HAP-1 (cell line): ENCODE measurements at regions not wholly inside any gene's neighbourhood (a gene's known extent, or its start where the extent isn't known, plus 50 kb on each side); places are given as distances from the start of the nearest gene placed in this dataset.

Source experiments
- DNase-seq, 2 experiments: peaks; one replicate each; pipeline ENCODE4 v3.0.0-alpha.2; 2016 to 2020; ENCODE audit warnings: low spot score in 2 of 2
- H3K27me3 ChIP-seq: fragments of 250-450 bp; sonication (Bioruptor Pico); 2 replicates; pipeline ENCODE4 v1.5.1; 2020; ENCODE audit warnings: low read depth, mild to moderate bottlenecking, moderate library complexity
- H3K36me3 ChIP-seq: fragments of 250-450 bp; sonication (Bioruptor Pico); replicated peaks from 2 replicates; pipeline ENCODE4 v1.5.1; 2020; ENCODE audit warnings: mild to moderate bottlenecking
- H3K4me1 ChIP-seq: fragments of 250-450 bp; sonication (Bioruptor Pico); 2 replicates; pipeline ENCODE4 v1.5.1; 2020; ENCODE audit warnings: mild to moderate bottlenecking
- H3K4me3 ChIP-seq: fragments of 250-450 bp; sonication (Bioruptor Pico); 2 replicates; pipeline ENCODE4 v1.5.1; 2020; ENCODE audit warnings: mild to moderate bottlenecking, moderate library complexity
- H3K9me3 ChIP-seq: fragments of 250-450 bp; sonication (Bioruptor Pico); 2 replicates; pipeline ENCODE4 v1.5.1; 2020; ENCODE audit warnings: mild to moderate bottlenecking, moderate library complexity
- in situ Hi-C: fragments of 300-500 bp; cut with MboI; formaldehyde crosslinking; loops from 3 replicates; pipeline ENCODE4 v1.14.3; 2020; ENCODE audit warnings: low sequenced_read_pairs, inconsistent platforms, mixed read lengths

GRCh38 chr15:100735129-100736053 lies 133.0 kb downstream of the ASB7 start:
- in situ Hi-C loops, result no loop called here
- no peaks in the 10 kb centered on the region for H3K4me1 ChIP-seq
- no peaks in the 10 kb centered on the region for H3K36me3 ChIP-seq
- no peak for DNase-seq
- no peaks in the 10 kb centered on the region for H3K9me3 ChIP-seq
- H3K4me3 ChIP-seq, result no peak overlapping the region
- no peaks in the 10 kb centered on the region for H3K27me3 ChIP-seq

DNA sequence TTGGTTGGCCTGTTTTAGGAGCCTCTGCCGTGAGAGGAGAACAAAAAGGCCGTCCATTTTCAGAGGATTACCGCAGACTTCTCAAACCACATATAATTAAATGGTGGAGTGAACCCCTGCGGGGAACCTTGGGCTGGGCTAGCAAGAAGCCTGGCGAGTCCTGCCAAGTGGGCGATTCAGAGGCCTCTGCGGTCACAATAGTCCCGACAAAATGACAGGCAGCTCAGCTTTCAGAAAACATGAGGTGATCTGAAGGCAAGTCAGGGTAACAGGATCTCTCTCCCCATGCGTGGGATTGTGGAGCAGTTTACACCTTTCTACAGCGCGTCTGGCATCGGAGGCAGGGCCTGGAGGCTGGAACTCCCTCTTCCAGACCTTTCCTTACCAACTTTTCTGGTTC lies 134.8 kb downstream of the ASB7 start:
- no peak for DNase-seq
- H3K4me3 ChIP-seq, result no peak overlapping the region
- no peaks in the 10 kb centered on the region for H3K4me1 ChIP-seq
- H3K9me3 ChIP-seq, result no peaks in the 10 kb centered on the region
- H3K36me3 ChIP-seq, result no peaks in the 10 kb centered on the region
- in situ Hi-C loops, result no loop called here
- no peaks in the 10 kb centered on the region for H3K27me3 ChIP-seq

- H3K36me3 ChIP-seq, result no peaks in the 10 kb centered on the region
- DNase-seq, result no peak
- no peak overlapping the region for H3K4me3 ChIP-seq
- H3K4me1 ChIP-seq, result no peaks in the 10 kb centered on the region
- H3K9me3 ChIP-seq, result no peaks in the 10 kb centered on the region
- in situ Hi-C loops, result no loop called here
- H3K27me3 ChIP-seq, result no peaks in the 10 kb centered on the region
Observed at GRCh38 chr15:100738614-100739013, 136.2 kb downstream of the ASB7 start.

GRCh38 chr15:100740138-100740537 lies 137.7 kb downstream of the ASB7 start:
- Histone ChIP-seq H3K4me3 (no peak overlapping the region), H3K27me3 (no peaks in the 10 kb centered on the region), H3K4me1 (no peaks in the 10 kb centered on the region), H3K9me3 (no peaks in the 10 kb centered on the region), H3K36me3 (no peaks in the 10 kb centered on the region)
- in situ Hi-C loops, result no loop called here
- DNase-seq, result no peak

DNA sequence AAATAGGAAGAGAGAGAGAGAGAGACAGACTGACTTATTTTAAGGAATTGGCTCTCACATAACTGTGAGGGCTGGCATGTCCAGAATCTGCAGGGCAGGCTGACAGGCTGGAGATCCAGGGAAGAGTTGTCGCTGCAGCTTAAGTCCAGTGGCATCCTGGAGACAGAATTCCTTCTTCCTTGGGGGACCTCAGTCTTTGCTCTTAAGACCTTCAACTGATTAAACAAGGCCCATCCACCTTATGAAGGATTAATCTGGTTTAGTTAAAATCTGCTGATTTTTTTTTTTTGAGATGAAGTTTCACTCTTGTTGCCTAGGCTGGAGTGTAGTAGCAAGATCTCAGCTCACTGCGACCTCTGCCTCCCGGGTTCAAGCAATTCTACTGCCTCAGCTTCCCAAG lies 128.0 kb upstream of the ALDH1A3 start:
- in situ Hi-C loops, result no loop called here

GRCh38 chr15:100753503-100753902 lies 126.1 kb upstream of the ALDH1A3 start:
- no peaks in the 10 kb centered on the region for H3K4me1 ChIP-seq
- H3K4me3 ChIP-seq, result no peak overlapping the region
- no peak for DNase-seq
- H3K27me3 ChIP-seq, result no peaks in the 10 kb centered on the region
- in situ Hi-C loops, result no loop called here
- H3K36me3 ChIP-seq, result no peaks in the 10 kb centered on the region
- H3K9me3 ChIP-seq, result no peaks in the 10 kb centered on the region

More for the DNA sequence above, 128.0 kb upstream of the ALDH1A3 start:
- Histone ChIP-seq H3K36me3 (no peaks in the 10 kb centered on the region), H3K9me3 (no peaks in the 10 kb centered on the region), H3K4me3 (no peak overlapping the region), H3K27me3 (no peaks in the 10 kb centered on the region), H3K4me1 (no peaks in the 10 kb centered on the region)
- DNase-seq, result no peak

- Histone ChIP-seq H3K4me1 (no peaks in the 10 kb centered on the region), H3K27me3 (peaks cover 6% of the 10 kb centered on the region), H3K36me3 (no peaks in the 10 kb centered on the region), H3K4me3 (no peak overlapping the region), H3K9me3 (no peaks in the 10 kb centered on the region)
- no peak for DNase-seq
- in situ Hi-C loops, result no loop called here
Observed at GRCh38 chr15:100757661-100758060, 122.0 kb upstream of the ALDH1A3 start.

DNA sequence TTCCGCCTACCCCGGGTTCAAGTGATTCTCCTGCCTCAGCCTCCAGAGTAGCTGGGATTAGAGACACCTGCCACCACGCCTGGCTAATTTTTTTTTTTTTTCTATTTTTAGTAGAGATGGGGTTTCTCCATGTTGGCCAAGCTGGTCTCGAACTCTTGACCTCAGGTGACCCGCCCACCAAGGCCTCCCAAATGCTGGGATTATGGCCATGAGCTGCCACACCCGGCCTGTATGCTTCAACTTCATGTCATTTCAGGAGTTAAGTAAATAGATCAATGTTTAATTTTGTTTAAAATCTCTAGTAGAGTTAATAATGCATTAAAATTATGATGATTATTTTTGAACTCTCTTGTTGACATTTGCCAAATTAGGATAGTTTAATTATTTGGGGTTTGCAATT lies 121.1 kb upstream of the ALDH1A3 start:
- Histone ChIP-seq H3K9me3 (no peaks in the 10 kb centered on the region), H3K4me3 (no peak overlapping the region), H3K27me3 (peaks cover 6% of the 10 kb centered on the region), H3K4me1 (no peaks in the 10 kb centered on the region), H3K36me3 (no peaks in the 10 kb centered on the region)
- no peak for DNase-seq
- in situ Hi-C loops, result no loop called here

- Histone ChIP-seq H3K27me3 (peaks cover 6% of the 10 kb centered on the region), H3K9me3 (no peaks in the 10 kb centered on the region), H3K36me3 (no peaks in the 10 kb centered on the region), H3K4me1 (no peaks in the 10 kb centered on the region), H3K4me3 (no peak overlapping the region)
- DNase-seq, result no peak
- in situ Hi-C loops, result no loop called here
Observed at GRCh38 chr15:100759106-100759505, 120.5 kb upstream of the ALDH1A3 start.

DNA sequence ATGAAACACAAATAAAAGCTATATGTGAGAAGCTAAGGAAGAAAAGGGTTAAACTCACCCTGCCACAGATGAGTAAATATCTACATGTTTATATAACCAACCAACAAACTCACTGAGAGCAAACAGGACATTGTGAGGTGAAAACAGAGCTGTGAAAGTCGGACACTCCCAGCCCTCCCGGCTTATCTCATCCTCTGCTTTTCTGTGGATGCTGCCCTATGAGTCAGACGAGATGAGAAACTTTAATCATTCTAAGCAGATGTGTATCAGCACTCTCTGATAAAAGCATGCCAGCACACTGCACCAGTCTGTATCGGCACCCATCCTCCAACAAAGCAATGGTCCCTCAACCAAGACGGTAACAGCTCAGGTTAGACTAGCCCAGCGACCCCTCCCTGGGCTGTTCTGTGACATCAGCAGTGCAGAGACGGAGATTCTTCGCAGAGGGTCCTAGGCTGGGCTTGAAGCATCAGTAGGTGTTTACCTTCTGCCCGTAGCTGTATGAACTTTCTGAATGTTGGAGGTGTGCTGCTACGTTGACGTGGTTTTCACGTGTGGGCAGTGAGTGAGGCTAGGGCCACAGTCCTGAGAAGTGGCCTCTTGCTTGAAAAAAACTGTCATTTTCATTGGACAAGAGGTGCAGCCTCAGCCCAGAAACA lies 119.8 kb upstream of the ALDH1A3 start:
- no peaks in the 10 kb centered on the region for H3K36me3 ChIP-seq
- H3K9me3 ChIP-seq, result no peaks in the 10 kb centered on the region
- in situ Hi-C loops, result no loop called here
- H3K27me3 ChIP-seq, result peaks cover 6% of the 10 kb centered on the region
- no peaks in the 10 kb centered on the region for H3K4me1 ChIP-seq
- H3K4me3 ChIP-seq, result no peak overlapping the region
- no peak for DNase-seq

- peaks cover 6% of the 10 kb centered on the region for H3K27me3 ChIP-seq
- in situ Hi-C loops, result no loop called here
- DNase-seq, result no peak
- H3K36me3 ChIP-seq, result no peaks in the 10 kb centered on the region
- H3K4me1 ChIP-seq, result no peaks in the 10 kb centered on the region
- no peaks in the 10 kb centered on the region for H3K9me3 ChIP-seq
- H3K4me3 ChIP-seq, result no peak overlapping the region
Observed at GRCh38 chr15:100760357-100760903, 119.2 kb upstream of the ALDH1A3 start.

DNA sequence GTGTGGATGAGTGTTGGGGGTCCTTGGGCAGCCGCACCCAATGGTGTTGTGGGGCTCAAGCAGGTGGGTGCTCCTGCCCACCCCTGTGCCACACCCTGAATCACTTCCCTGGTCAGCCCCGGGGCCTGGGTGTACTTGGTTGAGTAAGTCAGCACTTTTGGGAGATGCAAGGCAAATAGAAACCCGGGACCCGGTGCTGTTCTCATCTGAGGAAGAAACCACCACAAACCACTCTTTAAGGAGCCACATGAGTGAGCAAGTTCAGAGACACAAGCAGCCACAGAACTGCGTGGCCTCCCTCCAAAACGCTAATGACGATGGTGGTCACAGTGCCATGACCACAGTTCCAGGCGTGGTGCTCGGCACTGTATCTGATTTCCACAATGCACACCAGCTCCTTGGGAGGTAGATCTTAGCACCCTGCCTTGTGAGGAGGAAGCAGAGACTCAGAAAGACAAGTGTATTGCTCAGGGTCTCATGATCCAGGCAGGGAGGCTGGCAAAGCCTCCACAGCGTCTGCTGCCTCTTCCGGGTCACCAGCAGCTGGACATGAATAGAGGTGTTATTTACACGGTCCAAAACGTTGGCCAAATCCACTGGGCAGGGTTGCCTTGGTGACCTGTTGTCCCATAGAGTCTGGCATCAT lies 118.2 kb upstream of the ALDH1A3 start:
- no peak for DNase-seq
- H3K4me1 ChIP-seq, result no peaks in the 10 kb centered on the region
- no peaks in the 10 kb centered on the region for H3K36me3 ChIP-seq
- H3K9me3 ChIP-seq, result no peaks in the 10 kb centered on the region
- in situ Hi-C loops, result no loop called here
- H3K27me3 ChIP-seq, result peaks cover 6% of the 10 kb centered on the region
- H3K4me3 ChIP-seq, result no peak overlapping the region

GRCh38 chr15:100762289-100762688 lies 117.3 kb upstream of the ALDH1A3 start:
- Histone ChIP-seq H3K4me1 (no peaks in the 10 kb centered on the region), H3K9me3 (no peaks in the 10 kb centered on the region)
- in situ Hi-C loops, result no loop called here

More at GRCh38 chr15:100762289-100762688, 117.3 kb upstream of the ALDH1A3 start:
- Histone ChIP-seq H3K27me3 (peaks cover 6% of the 10 kb centered on the region), H3K36me3 (no peaks in the 10 kb centered on the region), H3K4me3 (no peak overlapping the region)
- no peak for DNase-seq
